ENCODE measurements at regions not wholly inside any gene's neighbourhood (a gene's known extent, or its start where the extent isn't known, plus 50 kb on each side); places are given as distances from the start of the nearest gene placed in this dataset.

- POLR2A ChIA-PET: no interaction called here
- Histone ChIP-seq H3K36me3 (replicated peaks in 1 of 2; ENCODE audit: control insufficient read depth in 1 of 2, insufficient read depth in 2 of 2, low read length in 1 of 2) (no peaks in the 10 kb centered on the region), H3K9me3 (no peaks in the 10 kb centered on the region), H3F3A (replicated peaks; ENCODE audit: insufficient read depth) (no peaks in the 10 kb centered on the region), H3K27ac (ENCODE audit: low read depth in 2 of 2, low read length in 1 of 2) (no peak overlapping the region), H3K9me2 (no peaks in the 10 kb centered on the region), H3K4me3 (ENCODE audit: low read depth in 2 of 2, low read length in 1 of 2) (no peak overlapping the region), H3K9ac (no peak overlapping the region), H4K20me1 (ENCODE audit: insufficient read depth) (no peaks in the 10 kb centered on the region), H2AFZ (ENCODE audit: low read depth) (no peak overlapping the region), H3K4me2 (no peak overlapping the region), H3K4me1 (ENCODE audit: control insufficient read depth in 1 of 2, insufficient read depth in 2 of 2, low read depth in 1 of 2, low read length in 1 of 2) (peaks cover 0 to 4% of the 10 kb centered on the region in 2 experiments; a peak in 2 of 4 replicates), H3K79me2 (ENCODE audit: insufficient read depth) (no peaks in the 10 kb centered on the region), H3K27me3 (ENCODE audit: insufficient read depth) (no peaks in the 10 kb centered on the region)
- TF ChIP-seq CHD2 (IDR thresholded peaks at IDR 0.05; ENCODE audit: low read length, partially characterized antibody) (no peak), SMC3 (IDR thresholded peaks at IDR 0.05; ENCODE audit: low read depth, low read length) (no peak), IRF3 (IDR thresholded peaks at IDR 0.05; ENCODE audit: low read depth, low read length) (no peak), FOXM1 (IDR thresholded peaks at IDR 0.05; ENCODE audit: low read depth) (no peak), GATA2 (CRISPR knock-in tag; IDR thresholded peaks at IDR 0.05) (no peak), MAX (IDR thresholded peaks at IDR 0.05; ENCODE audit: low read depth) (no peak), CTCF (IDR thresholded peaks at IDR 0.05) (no peak), TAF1 (IDR thresholded peaks at IDR 0.05; ENCODE audit: borderline replicate concordance, low read depth, low read length) (no peak), SIN3A (IDR thresholded peaks at IDR 0.05; ENCODE audit: borderline replicate concordance, low read depth, low read length) (no peak), PBX3 (IDR thresholded peaks at IDR 0.05) (no peak)
- DNase-seq: no peak
- 74% methylated on average over 10 of the region's 10 CpGs for WGBS (ENCODE audit: low lambda C conversion rate)
- CTCF ChIA-PET: interaction anchor here (0.8 to 1.1 kb wide), 3 partner anchors 11 to 730 kb away, joined by 3 to 4 read pairs (median 3); no protein-coding TSS in a partner anchor
Observed at GRCh38 chr13:71149498-71150363, 717.3 kb downstream of the DACH1 start.

- Histone ChIP-seq H3K79me2 (ENCODE audit: insufficient read depth) (no peaks in the 10 kb centered on the region), H3K27me3 (ENCODE audit: insufficient read depth) (no peaks in the 10 kb centered on the region), H3K27ac (ENCODE audit: low read depth in 2 of 2, low read length in 1 of 2) (no peak overlapping the region), H3K4me2 (no peak overlapping the region), H2AFZ (ENCODE audit: low read depth) (no peak overlapping the region), H3K4me1 (ENCODE audit: control insufficient read depth in 1 of 2, insufficient read depth in 2 of 2, low read depth in 1 of 2, low read length in 1 of 2) (peaks cover 0 to 4% of the 10 kb centered on the region in 2 experiments; a peak in 2 of 4 replicates), H4K20me1 (ENCODE audit: insufficient read depth) (no peaks in the 10 kb centered on the region), H3F3A (replicated peaks; ENCODE audit: insufficient read depth) (no peaks in the 10 kb centered on the region), H3K9me2 (no peaks in the 10 kb centered on the region), H3K9me3 (no peaks in the 10 kb centered on the region), H3K36me3 (replicated peaks in 1 of 2; ENCODE audit: control insufficient read depth in 1 of 2, insufficient read depth in 2 of 2, low read length in 1 of 2) (no peaks in the 10 kb centered on the region), H3K4me3 (ENCODE audit: low read depth in 2 of 2, low read length in 1 of 2) (no peak overlapping the region), H3K9ac (no peak overlapping the region)
- ChIA-PET CTCF (interaction anchor here (0.8 to 1.1 kb wide), 2 partner anchors 10 to 731 kb away, joined by 3 to 4 read pairs; no protein-coding TSS in a partner anchor), POLR2A (no interaction called here)
- 57% methylated on average over 3 of the region's 3 CpGs for WGBS (ENCODE audit: low lambda C conversion rate)
- no peak for DNase-seq
- TF ChIP-seq REST (IDR thresholded peaks at IDR 0.05; ENCODE audit: low read depth, low read length) (no peak), MEF2A (IDR thresholded peaks at IDR 0.05; ENCODE audit: borderline replicate concordance, low read depth) (no peak), ZBTB33 (IDR thresholded peaks at IDR 0.05; ENCODE audit: borderline replicate concordance, low read depth) (no peak), FOXJ3 (CRISPR knock-in tag; IDR thresholded peaks at IDR 0.05) (no peak), GATA2 (CRISPR knock-in tag; IDR thresholded peaks at IDR 0.05) (no peak), YY1 (IDR thresholded peaks at IDR 0.05; ENCODE audit: low read depth) (no peak), RAD21 (IDR thresholded peaks at IDR 0.05; ENCODE audit: low read length) (no peak)
Observed at GRCh38 chr13:71149046-71149445, 718.0 kb downstream of the DACH1 start.
